A673 (cell line): ENCODE measurements at regions not wholly inside any gene's neighbourhood (a gene's known extent, or its start where the extent isn't known, plus 50 kb on each side); places are given as distances from the start of the nearest gene placed in this dataset.
"Not testable (repeated sequence)": the region's sequence is repeated elsewhere in the genome, so short reads cannot be mapped to it uniquely, and the experiment has no call there.

Source experiments
- BruUV-seq: library from RNA; stranded (reverse); fragments of 400-500 nt; replicated peaks from 2 replicates; lab custom pipeline; 2021; lab: Mats Ljungman, UMichigan
- CTCF ChIA-PET: fragments of 300-600 bp; sonication (Branson Sonifier 250); formaldehyde crosslinking; loops from one replicate; lab custom pipeline; 2022; ENCODE audit warnings: antibody characterized with exemption; lab: Charles Lee
- POLR2A ChIA-PET: fragments of 300-600 bp; sonication (Branson Sonifier 250); formaldehyde crosslinking; loops from one replicate; lab custom pipeline; 2022; ENCODE audit warnings: antibody characterized with exemption; ENCODE audit not compliant: low non-redundant PET; lab: Charles Lee
- DNase-seq: peaks from one replicate; pipeline ENCODE4 v3.0.0-alpha.2; 2015; ENCODE audit warnings: low spot score
- H3K27ac ChIP-seq: fragments of 200-600 bp; sonication (generic); 2 replicates; pipeline ENCODE4 v1.5.1; 2016; ENCODE audit warnings: mixed run types, low read depth, mild to moderate bottlenecking, mixed read lengths, antibody characterized with exemption, low read length; ENCODE audit not compliant: poor library complexity, severe bottlenecking
- H3K27me3 ChIP-seq: fragments of 200-600 bp; sonication (generic); replicated peaks from 2 replicates; pipeline ENCODE4 v1.6.1; 2017; ENCODE audit warnings: mixed run types, low read depth, mild to moderate bottlenecking, mixed read lengths, antibody characterized with exemption, low read length; ENCODE audit not compliant: insufficient read depth, poor library complexity
- H3K36me3 ChIP-seq: fragments of 200-600 bp; sonication (generic); 2 replicates; pipeline ENCODE4 v1.6.1; 2016; ENCODE audit warnings: mixed run types, mild to moderate bottlenecking, mixed read lengths, antibody characterized with exemption, low read length; ENCODE audit not compliant: insufficient read depth, poor library complexity, severe bottlenecking
- H3K4me1 ChIP-seq: fragments of 200-600 bp; sonication (generic); 2 replicates; pipeline ENCODE4 v1.6.1; 2017; ENCODE audit warnings: mixed run types, mild to moderate bottlenecking, mixed read lengths, antibody characterized with exemption, low read length; ENCODE audit not compliant: insufficient read depth, poor library complexity, severe bottlenecking
- H3K4me3 ChIP-seq: fragments of 200-600 bp; sonication (generic); 2 replicates; pipeline ENCODE4 v1.5.1; 2016; ENCODE audit warnings: low read depth, mixed run types, mild to moderate bottlenecking, mixed read lengths, low read length; ENCODE audit not compliant: poor library complexity, severe bottlenecking
- H3K9me3 ChIP-seq: fragments of 200-600 bp; sonication (generic); 2 replicates; pipeline ENCODE4 v1.6.1; 2016; ENCODE audit warnings: mixed run types, low read depth, mild to moderate bottlenecking, mixed read lengths, antibody characterized with exemption, low read length; ENCODE audit not compliant: poor library complexity, severe bottlenecking
- CTCF ChIP-seq: fragments of 300-800, 200-600 bp; sonication (generic); conservative IDR thresholded peaks from 2 replicates; pipeline ENCODE4 v1.5.1; 2017; ENCODE audit warnings: low read depth, mild to moderate bottlenecking, antibody characterized with exemption, low read length, moderate library complexity, mixed read lengths
- EZH2 ChIP-seq: fragments of 200-600 bp; sonication (generic); IDR thresholded peaks from 2 replicates; pipeline ENCODE4 v1.6.1; 2017; ENCODE audit warnings: borderline replicate concordance, low read depth, mild to moderate bottlenecking, mixed read lengths, antibody characterized with exemption, low read length; ENCODE audit not compliant: poor library complexity, severe bottlenecking
- intact Hi-C: fragments of 100-400 bp; cut with micrococcal nuclease; formaldehyde crosslinking; loops from one replicate; pipeline ENCODE4 v1.10.0; 2022; ENCODE audit not compliant: unreplicated experiment

- no TSS peak for BruUV-seq
- intact Hi-C loops, result no loop called here
Observed at GRCh38 chr21:35597750-35598339, 462.5 kb downstream of the SETD4 start.

GRCh38 chr21:35594905-35595304 is 465.4 kb downstream of the SETD4 start:
- no TSS peak for BruUV-seq
- CTCF ChIA-PET, result no interaction called here

More at GRCh38 chr21:35597750-35598339, 462.5 kb downstream of the SETD4 start:
- ChIA-PET POLR2A (no interaction called here), CTCF (no interaction called here)
- TF ChIP-seq CTCF (no peak), EZH2 (no peak)
- no peak for DNase-seq
- H3K4me1 ChIP-seq, result no peaks in the 10 kb centered on the region
- no peaks in the 10 kb centered on the region for H3K9me3 ChIP-seq
- H3K27me3 ChIP-seq, result peaks cover 33% of the 10 kb centered on the region
- no peaks in the 10 kb centered on the region for H3K36me3 ChIP-seq
- H3K4me3 ChIP-seq, result no peak overlapping the region
- H3K27ac ChIP-seq, result no peak overlapping the region

GRCh38 chr21:35593000-35593502 is 467.3 kb downstream of the SETD4 start:
- H3K9me3 ChIP-seq, result no peaks in the 10 kb centered on the region
- intact Hi-C loops, result no loop called here
- no peaks in the 10 kb centered on the region for H3K36me3 ChIP-seq
- peaks cover 12% of the 10 kb centered on the region for H3K27me3 ChIP-seq
- no peak overlapping the region for H3K4me3 ChIP-seq
- no peak for DNase-seq
- H3K4me1 ChIP-seq, result no peaks in the 10 kb centered on the region
- TF ChIP-seq EZH2, result no peak
- no peak for TF ChIP-seq CTCF
- CTCF ChIA-PET, result no interaction called here
- no peak overlapping the region for H3K27ac ChIP-seq
- POLR2A ChIA-PET, result no interaction called here
- no TSS peak for BruUV-seq

More at GRCh38 chr21:35594905-35595304, 465.4 kb downstream of the SETD4 start:
- Histone ChIP-seq H3K4me3 (no peak overlapping the region), H3K36me3 (no peaks in the 10 kb centered on the region), H3K27me3 (peaks cover 20% of the 10 kb centered on the region), H3K27ac (no peak overlapping the region), H3K4me1 (no peaks in the 10 kb centered on the region), H3K9me3 (no peaks in the 10 kb centered on the region)
- POLR2A ChIA-PET, result no interaction called here
- intact Hi-C loops, result no loop called here
- no peak for DNase-seq
- no peak for TF ChIP-seq CTCF
- no peak for TF ChIP-seq EZH2

DNA sequence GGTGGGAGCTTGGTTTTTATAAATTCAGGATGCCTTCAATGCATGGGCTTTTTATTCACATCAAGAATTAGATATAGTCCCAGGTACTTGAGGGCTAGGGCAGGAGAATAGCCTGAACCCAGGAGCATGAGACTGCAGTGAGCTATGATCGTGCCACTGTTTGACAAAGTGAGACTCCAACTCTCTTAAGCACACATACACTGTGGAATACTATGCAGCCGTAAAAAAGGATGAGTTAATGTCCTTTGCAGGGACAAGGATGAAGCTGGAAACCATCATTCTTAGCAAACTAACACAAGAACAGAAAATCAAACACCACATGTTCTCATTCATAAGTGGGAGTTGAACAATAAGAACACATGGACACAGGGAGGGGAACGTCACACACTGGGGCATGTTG is 470.0 kb downstream of the SETD4 start:
- intact Hi-C loops, CTCF ChIA-PET, H3K9me3 ChIP-seq, H3K4me1 ChIP-seq, BruUV-seq, DNase-seq, H3K4me3 ChIP-seq, H3K27ac ChIP-seq, H3K36me3 ChIP-seq, POLR2A ChIA-PET: not testable (repeated sequence)
- peaks cover 28% of the 10 kb centered on the region for H3K27me3 ChIP-seq
